ENCODE measurements at regions not wholly inside any gene's neighbourhood (a gene's known extent, or its start where the extent isn't known, plus 50 kb on each side); places are given as distances from the start of the nearest gene placed in this dataset.
A peak's percentile ranks its signal among the peaks of the same experiment; 100 is the strongest.
"Not testable (repeated sequence)": the region's sequence is repeated elsewhere in the genome, so short reads cannot be mapped to it uniquely, and the experiment has no call there.

DNA sequence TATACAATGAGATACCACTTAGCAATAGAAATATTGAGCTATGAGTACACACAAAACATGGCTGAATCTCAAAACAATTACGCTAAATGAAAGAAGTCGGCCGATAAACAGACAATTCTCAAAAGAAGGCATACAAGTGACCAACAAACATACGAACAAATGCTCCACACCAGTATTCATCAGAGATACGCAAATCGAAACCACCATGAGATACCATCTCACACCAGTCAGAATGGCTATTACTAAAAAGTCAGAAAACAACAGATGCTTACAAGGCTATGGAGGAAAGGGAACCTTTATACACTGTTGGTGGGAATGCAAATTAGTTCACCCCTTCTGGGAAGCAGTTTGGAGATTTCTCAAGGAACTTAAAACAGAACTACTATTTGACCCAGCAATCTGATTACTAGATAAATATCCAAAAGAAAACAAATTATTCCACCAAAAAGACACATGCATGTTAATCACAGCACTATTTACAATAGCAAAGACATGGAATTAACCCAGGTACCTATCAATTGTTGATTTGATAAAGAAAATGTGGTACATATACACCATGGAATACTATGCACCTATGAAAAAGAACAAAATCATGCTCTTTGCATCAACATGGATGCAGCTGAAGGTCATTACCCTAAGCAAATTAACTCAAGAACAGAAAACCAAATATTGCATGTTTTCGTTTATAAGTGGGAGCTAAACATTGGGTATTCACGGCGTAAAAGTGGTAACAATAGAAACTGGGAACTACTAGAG lies 90.9 kb upstream of the GRAMD1B start:
- DNase-seq = no peak

DNA sequence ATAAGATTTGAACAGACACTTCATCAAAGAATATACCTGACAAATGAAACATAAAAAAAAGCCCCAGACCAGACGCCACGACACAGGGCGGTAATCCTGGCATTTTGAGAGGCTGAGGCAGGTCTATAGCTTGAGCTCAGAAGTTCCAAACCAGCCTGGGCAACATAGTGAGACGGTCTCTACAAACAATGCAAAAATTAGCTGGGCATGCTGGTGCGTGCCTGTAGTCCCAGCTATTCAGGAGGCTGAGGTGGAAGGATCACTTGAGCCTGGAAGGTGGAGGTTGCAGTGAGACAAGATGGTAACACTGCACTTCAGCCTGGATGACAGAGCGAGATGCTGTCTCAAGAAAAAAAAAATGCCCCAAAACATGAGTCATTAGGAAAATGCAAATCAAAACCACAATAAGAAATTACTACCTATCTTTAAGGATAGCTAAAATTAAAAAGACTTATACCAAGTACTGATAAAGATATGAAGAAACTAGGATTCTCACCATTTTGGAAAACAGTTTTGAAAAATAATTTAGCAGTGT lies 91.7 kb upstream of the GRAMD1B start:
- DNase-seq = no peak

DNA sequence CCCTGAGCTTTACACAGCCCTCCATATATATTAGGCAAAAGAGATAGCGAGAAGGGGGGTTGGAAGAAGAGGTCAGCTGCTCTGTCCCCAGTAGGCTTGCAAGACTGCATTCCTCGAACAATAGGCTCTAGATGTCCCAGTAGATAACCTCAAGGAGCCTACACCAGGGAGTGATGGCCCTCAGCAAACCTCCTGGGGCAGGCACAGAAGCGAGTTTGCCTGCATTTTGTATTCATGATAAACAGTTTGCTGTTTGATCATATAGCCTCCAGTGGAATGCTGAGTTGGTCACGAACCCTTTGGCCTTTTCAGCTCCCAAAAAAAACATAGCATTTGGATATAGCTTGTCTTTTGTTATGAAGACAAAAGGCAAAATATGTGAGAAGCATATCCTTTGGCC lies 95.1 kb upstream of the GRAMD1B start:
- DNase-seq = no peak

DNA sequence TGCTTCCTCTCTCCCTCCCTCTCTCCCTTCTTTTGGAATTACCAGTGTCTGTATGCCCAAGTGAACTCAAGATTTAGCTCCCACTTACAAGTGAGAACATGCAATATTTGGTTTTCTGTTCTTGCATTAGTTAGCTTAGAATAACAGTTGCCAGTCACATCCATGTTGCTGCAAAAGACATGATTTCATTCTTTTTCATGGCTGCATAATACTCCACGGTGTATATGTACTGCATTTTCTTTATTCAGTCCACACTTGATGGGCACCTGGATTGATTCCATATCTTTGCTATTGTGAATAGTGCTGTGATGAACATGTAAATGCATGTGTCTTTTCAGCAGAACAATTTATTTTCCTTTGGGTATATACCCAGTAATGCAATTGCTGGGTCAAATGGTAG lies 97.5 kb upstream of the GRAMD1B start:
- DNase-seq = not testable (repeated sequence)

DNA sequence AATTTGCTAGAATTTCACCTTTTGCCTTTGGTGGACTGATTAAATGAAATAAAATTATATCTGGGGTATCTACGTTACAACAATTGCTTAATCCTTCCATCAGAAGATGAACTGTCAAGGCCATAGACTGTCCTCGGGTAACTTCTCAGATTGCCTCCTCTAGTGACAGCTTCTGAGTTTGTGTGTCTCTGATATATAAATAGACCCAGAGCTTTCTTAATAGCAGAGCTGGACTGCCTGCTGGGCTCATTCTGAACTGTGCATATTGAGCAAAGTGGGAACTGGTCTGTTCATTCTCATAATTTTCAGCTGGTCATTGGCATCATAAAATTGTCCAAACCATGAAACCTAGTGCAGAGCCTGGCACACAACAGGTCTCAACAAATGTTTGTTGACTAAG lies 99.1 kb upstream of the GRAMD1B start:
- no peak for DNase-seq

DNA sequence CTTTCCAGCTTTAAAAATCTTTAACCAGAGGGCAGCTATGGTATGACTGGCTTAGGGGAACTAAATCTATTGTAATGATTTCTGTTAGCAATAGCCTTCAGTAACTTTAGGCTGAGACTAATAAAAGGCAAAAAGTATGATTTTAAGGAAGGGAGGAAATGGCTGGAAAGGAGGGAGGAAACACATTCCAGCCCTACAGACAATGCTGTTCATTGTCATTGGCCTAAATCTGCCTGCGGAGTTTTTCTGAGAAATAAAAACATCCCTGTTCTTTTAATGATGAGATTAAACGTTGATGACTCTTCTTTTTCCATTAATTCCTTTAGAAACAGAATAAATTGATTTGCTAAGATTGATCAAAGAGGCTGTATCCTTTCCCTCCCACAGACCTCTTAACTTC lies 99.6 kb upstream of the GRAMD1B start:
- DNase-seq = no peak

DNA sequence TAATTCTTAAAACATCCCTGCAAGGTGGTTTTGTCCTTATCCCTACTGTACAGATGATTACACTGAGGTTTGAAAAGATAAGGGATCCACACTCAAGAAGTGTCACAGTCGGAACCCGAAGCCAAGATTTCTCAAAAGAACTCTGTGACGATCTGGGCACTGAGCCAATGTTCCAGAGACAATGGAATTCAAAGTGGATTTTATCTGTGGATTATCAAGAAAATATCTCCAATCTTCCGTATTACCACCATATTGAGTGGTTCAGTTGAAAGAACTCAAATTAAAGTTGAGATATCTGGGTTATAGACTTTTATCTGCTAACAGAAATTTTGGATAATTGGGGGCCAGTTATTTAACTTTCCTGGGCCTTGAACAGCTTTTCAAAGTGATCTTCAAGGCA lies 100.0 kb upstream of the GRAMD1B start:
- DNase-seq = no peak

DNA sequence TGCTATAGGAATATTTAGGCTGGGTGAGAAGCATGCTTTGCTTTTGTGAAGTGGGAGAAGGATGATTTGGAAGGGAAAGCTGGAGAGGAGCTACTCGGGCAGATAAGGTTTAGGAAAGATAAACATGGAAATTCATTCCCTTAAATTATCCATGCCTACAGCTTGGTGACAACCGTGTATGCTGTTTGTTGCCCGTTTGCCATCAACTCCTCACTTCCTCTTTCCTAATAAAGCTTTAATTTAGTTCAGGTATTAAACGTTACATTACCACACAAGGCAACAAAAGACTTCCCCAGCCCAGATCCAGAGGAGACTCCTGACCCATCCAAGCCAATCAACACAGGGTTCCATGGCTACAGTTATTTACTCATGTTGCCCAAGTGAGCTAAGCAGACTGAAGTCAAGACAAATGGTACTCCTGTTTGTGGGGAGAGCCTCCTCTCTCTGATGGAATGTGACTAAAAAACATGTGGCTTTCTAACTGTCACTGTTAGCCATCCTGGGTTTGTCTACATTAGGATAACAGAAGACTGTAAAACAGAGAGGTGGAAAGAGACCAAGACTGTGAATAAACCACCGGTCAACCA lies 101.7 kb upstream of the GRAMD1B start:
- DNase-seq = no peak

DNA sequence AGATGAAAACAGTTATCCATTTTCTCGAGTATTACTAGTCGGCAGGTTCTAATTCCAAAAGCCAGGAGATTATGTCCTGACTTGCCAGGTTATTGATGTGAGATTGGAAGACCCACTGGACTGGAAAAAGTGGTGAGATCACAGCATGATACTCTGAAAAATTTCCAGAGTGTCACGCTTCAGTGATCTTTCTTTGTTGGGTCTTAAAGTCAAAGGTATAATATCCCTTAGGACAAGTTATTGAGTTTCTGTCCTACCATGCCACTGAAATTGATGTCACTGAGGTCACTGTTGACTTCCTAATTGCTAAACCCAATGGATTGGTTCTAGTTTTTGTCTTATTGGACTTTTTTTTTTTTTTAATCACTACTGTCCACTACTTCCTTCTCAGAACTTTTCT lies 104.5 kb upstream of the GRAMD1B start:
- DNase-seq = no peak

DNA sequence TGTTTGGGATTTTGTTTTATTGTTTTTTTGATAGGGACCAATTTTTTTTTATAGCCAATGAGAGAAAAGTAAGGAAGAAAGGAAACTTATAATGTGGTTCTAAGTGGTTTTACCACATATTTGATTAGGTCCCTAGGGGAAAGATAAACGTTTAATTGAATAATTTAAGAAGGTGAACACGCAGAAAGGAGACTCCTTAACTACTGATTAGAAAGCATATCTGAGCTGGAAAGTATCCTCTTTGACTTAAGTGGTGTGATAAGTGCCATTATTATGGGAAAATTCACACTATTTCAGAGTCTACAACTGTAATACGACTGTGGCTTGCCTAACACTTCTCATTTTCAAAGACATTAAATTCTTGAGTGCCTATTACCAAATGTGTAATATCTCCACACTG lies 106.5 kb upstream of the GRAMD1B start:
- no peak for DNase-seq

DNA sequence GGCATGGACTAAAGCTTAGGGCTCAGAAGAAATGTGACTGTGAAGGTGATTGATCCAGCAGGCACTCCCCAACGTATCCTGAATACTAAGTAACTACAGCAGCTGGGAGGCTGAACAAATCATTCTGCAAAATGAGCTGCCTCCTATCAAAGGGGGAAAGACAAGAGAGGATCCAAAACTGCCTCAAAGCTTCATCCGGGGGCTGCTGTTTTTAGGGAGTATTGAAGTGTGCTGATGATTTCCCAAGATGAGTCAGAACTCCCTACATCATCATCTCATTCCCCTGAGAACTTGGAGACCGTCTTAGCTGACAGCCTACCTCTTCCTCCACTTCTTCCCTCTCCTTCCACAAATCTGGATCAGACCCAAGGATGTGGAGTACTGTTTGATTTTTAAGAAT lies 108.4 kb upstream of the GRAMD1B start:
- no peak for DNase-seq

DNA sequence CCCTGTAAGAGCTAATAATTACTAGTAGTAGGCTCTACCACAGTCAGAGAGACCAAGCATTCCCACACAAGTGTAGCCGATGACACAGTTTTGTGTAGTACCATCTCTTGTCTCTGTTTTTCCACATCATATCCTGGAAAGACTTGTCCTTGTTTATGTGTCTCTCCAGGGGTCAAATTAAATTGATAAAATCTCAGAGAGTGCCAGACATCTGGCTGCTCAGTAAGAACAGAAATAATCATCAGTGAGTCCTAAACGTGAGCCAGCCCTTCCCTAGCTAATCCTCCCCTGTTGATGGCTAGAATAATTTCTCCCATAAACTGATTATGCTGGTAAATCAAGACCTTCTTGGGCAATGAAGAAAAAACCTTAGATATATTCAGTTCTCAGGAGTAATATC lies 111.4 kb upstream of the GRAMD1B start:
- no peak for DNase-seq

DNA sequence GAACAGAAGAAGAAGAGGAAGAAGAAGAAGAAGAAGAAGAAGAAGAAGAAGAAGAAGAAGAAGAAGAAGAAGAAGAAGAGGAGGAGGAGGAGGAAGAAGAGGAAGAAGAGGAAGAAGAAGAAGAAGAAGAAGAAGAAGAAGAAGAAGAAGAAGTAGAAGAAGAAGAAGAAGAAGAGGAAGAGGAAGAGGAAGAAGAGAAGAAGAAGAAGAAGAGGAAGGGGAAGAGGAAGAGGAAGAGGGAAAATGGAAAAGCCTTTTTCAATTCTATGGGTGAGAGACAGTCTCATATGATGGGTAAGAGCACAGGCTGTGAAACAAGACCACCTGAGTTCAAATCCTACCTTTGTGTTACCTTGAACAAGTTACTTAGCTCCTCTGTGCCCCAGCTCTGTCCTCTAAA lies 111.9 kb upstream of the GRAMD1B start:
- DNase-seq = not testable (repeated sequence)

DNA sequence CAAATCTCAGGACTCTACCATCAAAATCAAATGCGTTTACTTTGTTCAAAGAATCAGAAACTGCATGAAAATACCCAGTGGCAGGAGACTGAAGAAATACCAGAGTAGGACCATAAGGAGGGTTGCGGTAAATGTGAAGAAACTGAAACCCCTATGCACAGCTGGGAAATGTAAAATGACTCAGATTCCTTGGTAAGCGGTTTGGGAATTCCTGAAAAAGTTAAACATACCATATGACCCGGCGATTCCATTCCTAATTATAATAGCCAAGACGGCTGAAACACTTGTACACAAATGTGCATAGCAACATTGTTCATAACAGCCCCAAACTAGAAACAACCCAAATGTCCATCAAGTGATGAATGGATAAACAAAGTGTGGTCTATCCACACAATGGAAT lies 114.1 kb upstream of the GRAMD1B start:
- no peak for DNase-seq

DNA sequence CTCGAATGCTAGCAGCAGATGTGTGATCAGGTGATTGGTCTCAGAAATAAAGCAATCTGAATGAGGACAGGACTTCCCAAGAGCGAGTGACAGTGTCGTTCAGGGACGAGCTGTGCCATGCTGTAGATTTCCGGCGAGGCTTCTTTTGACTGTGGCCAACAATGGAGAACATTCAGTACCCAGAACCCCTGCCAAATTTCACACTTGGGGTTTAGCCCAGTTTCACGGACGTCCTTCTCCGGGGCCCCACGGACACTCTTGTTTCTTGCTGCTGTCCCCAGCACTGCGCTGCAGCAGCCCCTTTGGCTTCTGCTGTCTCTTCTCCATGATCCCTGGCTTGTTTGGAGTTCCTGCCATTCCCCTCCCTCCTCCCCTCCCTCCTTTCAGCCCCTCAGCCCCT lies 115.1 kb upstream of the GRAMD1B start:
- no peak for DNase-seq

DNA sequence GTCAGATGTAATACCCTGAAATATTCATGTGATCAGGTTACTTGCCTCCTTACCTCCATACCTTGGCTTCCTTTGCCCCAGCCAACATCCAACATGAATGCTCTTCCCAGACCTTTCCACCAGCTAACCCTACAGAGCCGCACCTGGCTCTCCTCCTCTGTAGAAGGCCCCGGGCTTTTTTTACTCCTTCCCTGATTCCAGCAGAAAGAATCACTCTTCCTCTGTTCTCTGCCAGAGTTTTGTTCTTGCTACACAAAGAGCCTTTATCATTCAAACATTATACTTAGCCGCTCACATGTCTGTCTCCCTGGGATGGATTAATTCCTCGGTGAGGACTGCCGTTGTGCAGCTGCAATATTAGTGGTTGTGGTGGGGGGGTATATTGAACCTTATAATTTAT lies 116.8 kb upstream of the GRAMD1B start:
- no peak for DNase-seq

DNA sequence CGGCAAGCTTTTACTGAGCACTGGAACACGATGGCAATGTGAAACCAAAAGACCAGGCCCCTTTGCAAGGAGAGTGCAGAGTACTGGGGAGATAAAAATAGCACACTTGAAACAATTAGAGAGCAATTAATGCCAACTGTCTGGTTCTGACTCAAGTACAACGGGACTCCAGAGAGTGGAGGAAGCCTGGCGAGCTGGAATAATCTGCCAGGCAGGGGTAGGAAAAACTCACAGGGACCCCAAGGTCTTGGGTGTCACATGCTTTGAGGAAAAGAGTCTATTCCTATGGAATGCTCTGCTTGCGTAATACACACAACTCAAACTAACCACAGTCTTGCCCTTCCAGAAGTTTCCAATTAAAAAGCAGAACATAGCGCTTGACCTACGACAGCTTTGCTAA lies 113.0 kb upstream of the CLMP start:
- no peak for DNase-seq

DNA sequence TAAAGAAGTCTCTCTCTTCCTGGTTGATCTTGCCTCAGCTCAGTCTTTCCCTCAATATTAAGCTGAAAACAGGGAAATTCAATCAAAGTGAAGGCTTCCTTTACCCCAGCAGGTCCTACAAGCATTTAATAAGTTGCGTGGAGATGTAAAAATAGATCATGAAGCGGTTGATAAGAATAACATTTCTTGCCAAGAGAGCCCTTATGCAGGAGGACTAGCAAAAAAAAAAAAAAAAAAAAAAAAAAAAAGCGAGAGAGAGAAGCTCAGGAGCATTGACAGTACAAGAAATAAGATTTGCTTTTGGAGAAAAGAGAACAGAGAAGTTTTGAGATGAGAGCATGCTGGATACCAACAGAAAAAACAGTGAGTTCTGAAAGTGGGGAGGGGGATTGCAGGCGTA lies 112.2 kb upstream of the CLMP start:
- no peak for DNase-seq

DNA sequence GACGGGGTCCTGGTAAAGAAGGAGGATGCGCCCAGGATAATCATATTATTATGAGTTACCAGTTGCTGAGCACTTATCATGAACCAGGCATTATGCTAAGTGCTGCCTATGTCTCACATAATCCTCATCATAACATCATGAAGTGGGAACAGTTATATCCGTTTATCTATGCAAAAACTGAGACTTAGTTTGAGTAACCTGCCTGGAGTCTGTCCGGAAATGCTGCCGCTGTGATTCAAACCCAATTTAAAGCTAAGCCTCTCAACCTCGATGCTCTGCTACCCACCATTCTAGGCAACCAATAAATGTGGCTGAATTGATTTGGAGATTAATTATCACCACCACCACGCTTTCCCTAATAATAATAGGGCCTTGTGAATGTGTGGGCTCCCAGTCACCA lies 111.5 kb upstream of the CLMP start:
- DNase-seq = no peak

DNA sequence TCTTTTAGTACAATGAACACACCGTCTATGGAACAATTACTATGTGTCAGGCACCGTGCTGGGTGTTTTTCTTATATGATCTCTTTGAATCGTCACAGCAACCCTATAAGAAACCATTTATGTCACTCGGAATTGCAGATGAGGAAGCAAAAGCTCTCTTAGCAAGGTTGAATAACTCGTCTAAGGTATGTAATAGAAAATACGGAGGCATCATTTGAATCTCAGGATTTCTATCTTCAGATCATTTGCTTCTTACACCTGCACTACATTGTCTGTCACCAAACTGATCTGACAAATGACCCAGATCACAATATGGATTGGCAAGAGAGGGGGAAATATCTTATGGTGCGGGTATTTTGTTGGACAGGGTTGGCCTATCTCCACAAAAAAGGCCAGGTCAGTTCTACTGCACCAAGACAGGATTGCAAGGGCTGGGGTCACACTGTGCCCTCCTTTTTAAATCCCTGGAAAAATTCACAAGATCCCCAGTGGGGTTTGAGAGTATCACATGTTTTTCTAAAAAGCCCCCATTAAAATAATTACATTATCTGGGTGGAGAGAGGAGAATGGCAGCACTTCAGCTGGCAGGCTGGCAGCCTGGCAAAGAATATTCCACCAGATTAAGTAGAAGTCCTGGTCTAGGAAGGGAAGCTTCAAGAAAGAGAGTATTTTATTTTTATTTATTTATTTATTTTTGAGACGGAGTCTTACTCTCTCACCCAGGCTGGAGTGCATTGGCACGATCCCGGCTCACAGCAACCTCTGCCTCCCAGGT lies 110.7 kb upstream of the CLMP start:
- DNase-seq = no peak

DNA sequence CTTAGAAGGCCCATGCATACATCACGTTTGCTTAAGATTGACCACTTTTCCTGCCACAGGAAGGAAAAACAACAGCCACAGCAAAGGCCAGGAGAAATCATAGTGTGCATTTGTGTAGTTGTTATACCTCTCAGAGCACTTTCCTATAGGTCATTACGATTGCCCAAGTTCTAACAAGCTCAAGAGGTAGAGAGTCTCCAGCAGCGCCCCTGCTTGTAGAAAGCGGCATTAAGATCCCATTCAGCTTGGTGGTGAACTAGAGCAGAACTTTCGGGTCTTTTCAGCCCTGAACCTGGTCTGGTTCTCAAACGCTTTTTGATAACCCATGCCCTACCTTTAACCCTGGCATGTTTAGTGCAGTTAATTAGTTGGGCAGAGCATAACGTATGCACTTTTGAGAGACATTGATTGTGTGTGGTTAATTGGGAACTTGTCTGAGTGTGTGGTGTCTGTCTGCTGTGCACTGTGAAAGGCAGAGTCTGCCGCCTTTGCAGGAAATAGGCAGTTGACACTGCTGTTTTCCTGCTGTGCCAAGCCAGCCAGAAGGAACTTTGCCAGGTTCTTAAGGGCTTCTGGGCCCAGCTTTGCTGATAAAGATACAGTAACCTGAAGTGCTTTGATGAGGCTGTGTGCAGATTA lies 109.9 kb upstream of the CLMP start:
- DNase-seq = no peak

DNA sequence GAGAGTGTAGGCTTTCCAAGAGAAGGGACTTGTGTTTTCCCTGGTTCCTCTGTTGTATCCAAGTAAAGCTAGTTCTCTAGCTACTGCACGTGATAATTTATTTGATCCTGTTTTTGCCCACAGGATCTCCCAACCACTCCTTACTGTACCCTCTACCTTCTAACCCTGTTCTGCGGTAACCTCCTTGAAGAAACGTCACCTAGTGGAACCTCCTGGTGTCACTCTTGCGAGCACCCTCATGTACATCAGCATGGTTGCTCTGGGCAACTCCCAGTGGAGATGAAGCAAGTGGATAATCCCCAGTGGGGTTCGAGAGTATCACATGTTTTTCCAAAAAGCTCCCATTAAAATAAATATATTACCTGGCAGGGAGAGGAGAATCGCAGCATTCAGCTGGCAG lies 108.9 kb upstream of the CLMP start:
- no peak for DNase-seq

DNA sequence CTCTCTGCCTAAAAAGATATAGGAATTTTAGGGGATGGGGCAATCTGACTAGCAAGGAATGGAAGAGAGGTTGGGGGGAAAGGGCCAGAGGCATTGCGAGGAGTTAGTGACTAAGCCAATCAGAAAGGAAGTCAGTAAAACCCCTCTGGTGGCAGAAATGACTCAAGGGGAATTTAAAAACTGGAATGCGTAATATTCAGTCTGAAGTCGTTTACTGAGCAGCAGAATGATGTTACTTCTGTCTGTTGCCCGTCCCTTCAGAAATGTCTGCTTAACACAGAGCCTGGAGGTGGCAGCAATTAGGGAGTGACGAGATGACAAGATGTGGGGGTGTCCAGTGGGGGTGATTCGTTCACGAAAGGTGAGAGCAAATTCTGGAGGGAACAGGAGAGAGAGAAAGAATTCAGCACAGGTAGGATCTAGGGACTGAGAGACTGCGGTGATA lies 107.7 kb upstream of the CLMP start:
- DNase-seq = peak; percentile 57 to 59

Measured in activated T-cell treated with anti-CD3 and anti-CD28 coated beads, Interleukin-2, amount 50 U/mL, for 48 hours (primary cell).